IMR-90 (cell line): ENCODE measurements at regions not wholly inside any gene's neighbourhood (a gene's known extent, or its start where the extent isn't known, plus 50 kb on each side); places are given as distances from the start of the nearest gene placed in this dataset.

Source experiments
- ATAC-seq: fragments of 200-7000 bp; cut with Tn5 transposase; 2 replicates; pipeline ENCODE4 v1.9.1; 2020; ENCODE audit warnings: low read depth, mild to moderate bottlenecking, moderate library complexity
- BruUV-seq: library from RNA; stranded (reverse); fragments of 400-500 nt; replicated peaks from 2 replicates; lab custom pipeline; 2021; lab: Mats Ljungman, UMichigan
- CTCF ChIA-PET: fragments of 300-600 bp; formaldehyde crosslinking; extraction: SDS; loops from one replicate; lab custom pipeline; 2021; ENCODE audit warnings: antibody characterized with exemption; lab: Yijun Ruan, JAX
- POLR2A ChIA-PET: fragments of 300-600 bp; sonication (Branson Sonifier 250); formaldehyde crosslinking; loops from one replicate; lab custom pipeline; 2022; ENCODE audit warnings: antibody characterized with exemption; ENCODE audit not compliant: unreplicated experiment; lab: Charles Lee
- DNase-seq: peaks from one replicate; pipeline ENCODE4 v3.0.0; 2013
- H2AFZ ChIP-seq: replicated peaks from 2 replicates; pipeline ENCODE3; 2013; ENCODE audit warnings: low read length, mild to moderate bottlenecking; ENCODE audit not compliant: poor library complexity
- H2AK5ac ChIP-seq: 2 replicates; pipeline ENCODE4 v1.6.1; 2013; ENCODE audit warnings: low read depth, low read length, inconsistent platforms
- H2AK9ac ChIP-seq: replicated peaks from 2 replicates; pipeline ENCODE3; 2013; ENCODE audit warnings: mild to moderate bottlenecking, low read depth, low read length, moderate library complexity; ENCODE audit not compliant: poor library complexity
- H2BK120ac ChIP-seq: 2 replicates; pipeline ENCODE4 v1.6.1; 2013; ENCODE audit warnings: low read depth, low read length, inconsistent platforms
- H2BK15ac ChIP-seq: 3 replicates; pipeline ENCODE4 v1.6.1; 2013; ENCODE audit warnings: low read depth, low read length, inconsistent platforms
- H2BK20ac ChIP-seq: 2 replicates; pipeline ENCODE4 v1.6.1; 2013; ENCODE audit warnings: low read depth, mild to moderate bottlenecking, inconsistent platforms, low read length, moderate library complexity
- H2BK5ac ChIP-seq: 2 replicates; pipeline ENCODE4 v1.6.1; 2013; ENCODE audit warnings: mild to moderate bottlenecking, low read depth, low read length, inconsistent platforms; ENCODE audit not compliant: poor library complexity, severe bottlenecking
- H3K14ac ChIP-seq: replicated peaks from 2 replicates; pipeline ENCODE4 v1.6.1; 2013; ENCODE audit warnings: low read depth, low read length, inconsistent platforms
- H3K18ac ChIP-seq: 2 replicates; pipeline ENCODE4 v1.6.1; 2013; ENCODE audit warnings: low read depth, low read length, control low read depth
- H3K23ac ChIP-seq: 2 replicates; pipeline ENCODE4 v1.6.1; 2013; ENCODE audit warnings: low read depth, low read length, inconsistent platforms
- H3K27ac ChIP-seq: 2 replicates; pipeline ENCODE4 v1.5.1; 2013; ENCODE audit warnings: mild to moderate bottlenecking, control low read depth, low read length; ENCODE audit not compliant: insufficient read depth
- H3K27me3 ChIP-seq: 2 replicates; pipeline ENCODE4 v1.6.1; 2013; ENCODE audit warnings: low read length; ENCODE audit not compliant: control insufficient read depth, insufficient read depth
- H3K36me3 ChIP-seq: 2 replicates; pipeline ENCODE4 v1.6.1; 2013; ENCODE audit warnings: low read length, mixed read lengths; ENCODE audit not compliant: control insufficient read depth, insufficient read depth
- H3K4ac ChIP-seq: 2 replicates; pipeline ENCODE4 v1.6.1; 2013; ENCODE audit warnings: low read depth, low read length, inconsistent platforms
- H3K4me1 ChIP-seq: 2 replicates; pipeline ENCODE4 v1.6.1; 2013; ENCODE audit warnings: low read length, mixed read lengths; ENCODE audit not compliant: control insufficient read depth, insufficient read depth
- H3K4me2 ChIP-seq: 2 replicates; pipeline ENCODE4 v1.6.1; 2013; ENCODE audit warnings: low read depth, mild to moderate bottlenecking, control low read depth, low read length, moderate library complexity
- H3K4me3 ChIP-seq: 2 replicates; pipeline ENCODE4 v1.5.1; 2013; ENCODE audit warnings: low read depth, mild to moderate bottlenecking, control low read depth, low read length, moderate library complexity; ENCODE audit not compliant: insufficient read depth
- H3K56ac ChIP-seq: 2 replicates; pipeline ENCODE4 v1.6.1; 2013; ENCODE audit warnings: low read length, inconsistent platforms; ENCODE audit not compliant: insufficient read depth; ENCODE audit errors: extremely low read depth
- H3K79me1 ChIP-seq, 2 experiments: 2 replicates each; pipeline ENCODE4 v1.6.1; 2013; ENCODE audit warnings: low read length in 2 of 2, inconsistent platforms in 1 of 2, low read depth in 1 of 2
- H3K9ac ChIP-seq: 2 replicates; pipeline ENCODE4 v1.6.1; 2013; ENCODE audit warnings: low read depth, low read length, control low read depth
- H3K9me1 ChIP-seq: 2 replicates; pipeline ENCODE4 v1.6.1; 2013; ENCODE audit warnings: low read length, inconsistent platforms; ENCODE audit not compliant: insufficient read depth
- H3K9me3 ChIP-seq: 2 replicates; pipeline ENCODE4 v1.6.1; 2013; ENCODE audit warnings: low read length; ENCODE audit not compliant: control insufficient read depth, insufficient read depth
- H4K20me1 ChIP-seq: 2 replicates; pipeline ENCODE4 v1.6.1; 2013; ENCODE audit warnings: low read length, inconsistent platforms; ENCODE audit not compliant: insufficient read depth
- H4K5ac ChIP-seq: 2 replicates; pipeline ENCODE4 v1.6.1; 2013; ENCODE audit warnings: mild to moderate bottlenecking, low read depth, low read length, control low read depth
- H4K8ac ChIP-seq, 2 experiments: 2 replicates each; pipeline ENCODE4 v1.6.1; 2013; ENCODE audit warnings: low read depth in 2 of 2, low read length in 2 of 2, control low read depth in 1 of 2, inconsistent platforms in 1 of 2
- H4K91ac ChIP-seq: 2 replicates; pipeline ENCODE4 v1.6.1; 2013; ENCODE audit warnings: low read depth, low read length, inconsistent platforms; ENCODE audit not compliant: insufficient read depth
- BHLHE40 ChIP-seq: fragments of 150-350 bp; IDR thresholded peaks from 2 replicates; pipeline ENCODE4 v1.6.1; 2016; ENCODE audit warnings: mild to moderate bottlenecking, low read depth, low read length
- CEBPB ChIP-seq: IDR thresholded peaks from 2 replicates; pipeline ENCODE4 v1.6.1; 2012; ENCODE audit warnings: low read depth, low read length, improper control_type of control experiment
- CTCF ChIP-seq: conservative IDR thresholded peaks from 2 replicates; pipeline ENCODE4 v1.5.1; 2012; ENCODE audit warnings: mild to moderate bottlenecking, low read depth, low read length, improper control_type of control experiment
- ELK1 ChIP-seq: fragments of 150-350 bp; IDR thresholded peaks from 2 replicates; pipeline ENCODE4 v1.6.1; 2016; ENCODE audit warnings: low read depth, mild to moderate bottlenecking, low read length, moderate library complexity, borderline replicate concordance
- FOS ChIP-seq: fragments of 150-350 bp; IDR thresholded peaks from 2 replicates; pipeline ENCODE4 v1.6.1; 2016; ENCODE audit warnings: low read depth, low read length
- MAFK ChIP-seq: IDR thresholded peaks from 2 replicates; pipeline ENCODE4 v1.6.1; 2012; ENCODE audit warnings: low read depth, low read length, improper control_type of control experiment
- NFE2L2 ChIP-seq: fragments of 150-350 bp; IDR thresholded peaks from 2 replicates; pipeline ENCODE4 v1.6.1; 2016; ENCODE audit warnings: low read depth, mild to moderate bottlenecking, low read length
- POLR2A ChIP-seq: IDR thresholded peaks from 2 replicates; pipeline ENCODE4 v1.6.1; 2012; ENCODE audit warnings: mild to moderate bottlenecking, low read depth, low read length
- RAD21 ChIP-seq: IDR thresholded peaks from 2 replicates; pipeline ENCODE4 v1.6.1; 2012; ENCODE audit warnings: low read length, improper control_type of control experiment
- RFX5 ChIP-seq: IDR thresholded peaks from 2 replicates; pipeline ENCODE4 v1.8.0; 2012; ENCODE audit warnings: low read depth, mild to moderate bottlenecking, low read length, moderate library complexity
- SMC3 ChIP-seq: fragments of 150-350 bp; IDR thresholded peaks from 2 replicates; pipeline ENCODE4 v1.6.1; 2016; ENCODE audit warnings: low read depth, mild to moderate bottlenecking, antibody characterized with exemption, low read length, moderate library complexity
- USF2 ChIP-seq: fragments of 150-350 bp; IDR thresholded peaks from 2 replicates; pipeline ENCODE4 v1.6.1; 2017; ENCODE audit warnings: mild to moderate bottlenecking, antibody characterized with exemption, low read length, low read depth
- WGBS, 2 experiments: methylation state at CpG; one replicate each; pipeline versions ENCODE4 v1.1.5 to v1.1.7; 2013; ENCODE audit warnings: missing lambda C conversion rate in 2 of 2; ENCODE audit not compliant: insufficient read length in 1 of 2; ENCODE audit errors: extremely low coverage in 2 of 2; 5-methylcytosine and 5-hydroxymethylcytosine counted together
- dilution Hi-C: fragments of 300-500 bp; cut with HindIII; formaldehyde crosslinking; loops from one replicate; pipeline ENCODE4 v1.14.3; 2018; ENCODE audit warnings: low sequenced_read_pairs; ENCODE audit not compliant: unreplicated experiment
- in situ Hi-C: fragments of 300-500 bp; cut with MboI; formaldehyde crosslinking; loops from 3 replicates; pipeline ENCODE4 v1.14.3; 2019; ENCODE audit warnings: low sequenced_read_pairs, inconsistent platforms, mixed read lengths
- intact Hi-C: fragments of 100-400 bp; cut with micrococcal nuclease; formaldehyde crosslinking; loops from 2 replicates; pipeline ENCODE4 v1.10.0; 2022

- Histone ChIP-seq H3K27ac (no peak overlapping the region), H3K14ac (no peak overlapping the region), H3K9me1 (no peaks in the 10 kb centered on the region), H3K79me1 (no peaks in the 10 kb centered on the region), H3K9me3 (peaks cover 6% of the 10 kb centered on the region), H2AK9ac (no peak overlapping the region), H2BK15ac (no peak overlapping the region), H3K9ac (no peak overlapping the region), H2BK120ac (no peak overlapping the region), H4K20me1 (no peaks in the 10 kb centered on the region), H3K4me1 (no peaks in the 10 kb centered on the region), H4K91ac (no peak overlapping the region), H3K36me3 (no peaks in the 10 kb centered on the region), H3K56ac (no peak overlapping the region), H2AFZ (no peak overlapping the region), H3K23ac (no peak overlapping the region), H3K4ac (no peak overlapping the region), H3K4me2 (no peak overlapping the region), H3K4me3 (no peak overlapping the region), H2AK5ac (no peak overlapping the region), H2BK5ac (no peak overlapping the region), H2BK20ac (no peak overlapping the region), H3K18ac (no peak overlapping the region), H3K27me3 (no peaks in the 10 kb centered on the region), H4K8ac (no peak overlapping the region), H4K5ac (no peak overlapping the region)
- intact Hi-C loops: no loop called here
- ChIA-PET POLR2A (interaction anchor here (0.6 kb wide), 1 partner anchor 23 kb away, joined by 5 read pairs; no protein-coding TSS in a partner anchor), CTCF (no interaction called here)
- no TSS peak for BruUV-seq
- in situ Hi-C loops: no loop called here
- dilution Hi-C loops: no loop called here
- no peak for TF ChIP-seq NFE2L2
- no peak for TF ChIP-seq MAFK
- TF ChIP-seq FOS: no peak
- TF ChIP-seq POLR2A: no peak
- TF ChIP-seq ELK1: no peak
- no peak for TF ChIP-seq RFX5
- TF ChIP-seq CEBPB: no peak
- no peak for TF ChIP-seq CTCF
- no peak for TF ChIP-seq BHLHE40
- TF ChIP-seq SMC3: no peak
- no peak for TF ChIP-seq USF2
- no peak for TF ChIP-seq RAD21
- ATAC-seq: no peak
- no peak for DNase-seq
- no CpG with 5 or more reads among the region's 4 CpGs for WGBS, 2 experiments
These were observed 1496.5 kb upstream of the GOT2 start for GRCh38 chr16:60230666-60231065.
